Vagina (tissue), 2 donors: ENCODE measurements at regions not wholly inside any gene's neighbourhood (a gene's known extent, or its start where the extent isn't known, plus 50 kb on each side); places are given as distances from the start of the nearest gene placed in this dataset.

ENCODE experiments used
- POLR2AphosphoS5 ChIP-seq, 2 donors: sonication (generic); formaldehyde crosslinking; IDR thresholded peaks; one replicate each; pipeline ENCODE4 v1.9.0; 2017; ENCODE audit warnings: antibody characterized with exemption in 2 of 2, mild to moderate bottlenecking in 2 of 2, low read depth in 1 of 2; ENCODE audit not compliant: insufficient read depth in 1 of 2
- TF ChIP-seq, protein P1 (sequence below), 3 experiments: fragments of 450-650 bp in 2 of 3; fragments of 200-600 bp in 1 of 3; sonication (generic) in 1 of 3; IDR thresholded peaks; one replicate each; pipeline ENCODE4 v1.5.1; 2017 to 2019; ENCODE audit warnings: antibody characterized with exemption in 3 of 3, mild to moderate bottlenecking in 2 of 3, moderate library complexity in 2 of 3

- TF ChIP-seq, protein P1, sequence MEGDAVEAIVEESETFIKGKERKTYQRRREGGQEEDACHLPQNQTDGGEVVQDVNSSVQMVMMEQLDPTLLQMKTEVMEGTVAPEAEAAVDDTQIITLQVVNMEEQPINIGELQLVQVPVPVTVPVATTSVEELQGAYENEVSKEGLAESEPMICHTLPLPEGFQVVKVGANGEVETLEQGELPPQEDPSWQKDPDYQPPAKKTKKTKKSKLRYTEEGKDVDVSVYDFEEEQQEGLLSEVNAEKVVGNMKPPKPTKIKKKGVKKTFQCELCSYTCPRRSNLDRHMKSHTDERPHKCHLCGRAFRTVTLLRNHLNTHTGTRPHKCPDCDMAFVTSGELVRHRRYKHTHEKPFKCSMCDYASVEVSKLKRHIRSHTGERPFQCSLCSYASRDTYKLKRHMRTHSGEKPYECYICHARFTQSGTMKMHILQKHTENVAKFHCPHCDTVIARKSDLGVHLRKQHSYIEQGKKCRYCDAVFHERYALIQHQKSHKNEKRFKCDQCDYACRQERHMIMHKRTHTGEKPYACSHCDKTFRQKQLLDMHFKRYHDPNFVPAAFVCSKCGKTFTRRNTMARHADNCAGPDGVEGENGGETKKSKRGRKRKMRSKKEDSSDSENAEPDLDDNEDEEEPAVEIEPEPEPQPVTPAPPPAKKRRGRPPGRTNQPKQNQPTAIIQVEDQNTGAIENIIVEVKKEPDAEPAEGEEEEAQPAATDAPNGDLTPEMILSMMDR (IDR thresholded peaks at IDR 0.05): no peak
- TF ChIP-seq POLR2AphosphoS5 (IDR thresholded peaks at IDR 0.05; ENCODE audit: insufficient read depth in 1 of 2, low read depth in 1 of 2): no peak
Measured at GRCh38 chr10:111762114-111762513, 421.5 kb downstream of the GPAM start.
